ENCODE measurements at regions not wholly inside any gene's neighbourhood (a gene's known extent, or its start where the extent isn't known, plus 50 kb on each side); places are given as distances from the start of the nearest gene placed in this dataset.

GRCh38 chr4:84167564-84167963 is 331.5 kb downstream of the NKX6-1 start:
- H3K4me1 ChIP-seq (replicated peaks in 1 of 2; ENCODE audit: control insufficient read depth in 2 of 2, insufficient read depth in 2 of 2, low read length in 2 of 2), result no peaks in the 10 kb centered on the region
- in situ Hi-C loops (cut with MboI), result no loop called here
- H3K27me3 ChIP-seq (ENCODE audit: control insufficient read depth in 2 of 2, insufficient read depth in 2 of 2, low read length in 2 of 2), result no peaks in the 10 kb centered on the region
- DNase-seq (ENCODE audit: extremely low read depth in 1 of 4, low spot score in 3 of 4) (peak in 2 of 4 experiments; percentile 10 to 18), ATAC-seq (peak; percentile 83), FAIRE-seq (peak; percentile 73)
- no peaks in the 10 kb centered on the region for H3K9me1 ChIP-seq (ENCODE audit: control insufficient read depth, insufficient read depth, low read length)
- intact Hi-C loops (cut with micrococcal nuclease), result no loop called here
- H4K20me1 ChIP-seq (replicated peaks; ENCODE audit: control insufficient read depth, insufficient read depth, low read length), result no peaks in the 10 kb centered on the region; the same call in 1 of the 2 replicates
- no peak overlapping the region for H3K9ac ChIP-seq (ENCODE audit: insufficient read depth in 1 of 2, low read depth in 2 of 2, low read length in 2 of 2)
- ChIA-PET CTCF (ENCODE audit: low intra/inter-chr PET ratio) (no interaction called here), POLR2A (no interaction called here)
- H3K4me3 ChIP-seq, result no peak overlapping the region
- 0% methylated on average over 4 of the region's 4 CpGs for WGBS (ENCODE audit: insufficient coverage, low coverage, missing lambda C conversion rate)
- no peaks in the 10 kb centered on the region for H3K9me3 ChIP-seq (replicated peaks; ENCODE audit: control insufficient read depth, insufficient read depth, low read depth, low read length)
- H3K79me2 ChIP-seq (ENCODE audit: control insufficient read depth, insufficient read depth, low read length), result no peaks in the 10 kb centered on the region
- no TSS peak for BruUV-seq (replicated peaks)
- no peak overlapping the region for H3K27ac ChIP-seq (ENCODE audit: extremely low read depth, low read depth, low read length)
- no peaks in the 10 kb centered on the region for H3K36me3 ChIP-seq (ENCODE audit: control insufficient read depth, insufficient read depth, low read length)
- no peak overlapping the region for H2AFZ ChIP-seq (ENCODE audit: low read depth, low read length)
- H3K4me2 ChIP-seq (ENCODE audit: insufficient read depth, low read length), result no peak overlapping the region
- 0 out of 2 replicates have a peak, but pooled peaks have one; percentile 51 for TF ChIP-seq ZBTB17 (CRISPR knock-in tag; IDR thresholded peaks at IDR 0.05)
- TF ChIP-seq ZFP1 (CRISPR knock-in tag; IDR thresholded peaks at IDR 0.05), result no peak
- TF ChIP-seq ATF7 (IDR thresholded peaks at IDR 0.05), result no peak
- TF ChIP-seq CTCF (IDR thresholded peaks at IDR 0.05 in 2 of 3, conservative IDR thresholded peaks at IDR 0.05 in 1 of 3; ENCODE audit: insufficient read depth in 2 of 3, low read depth in 1 of 3, low read length in 3 of 3), result peak; percentile 29 to 74 (median 43); a peak in 4 of 6 replicates
- TF ChIP-seq RNF2 (IDR thresholded peaks at IDR 0.05), result no peak
- peak in 1 of 2 experiments; percentile 8; a peak in 1 of 4 replicates for TF ChIP-seq RAD21 (CRISPR knock-in tag; conservative IDR thresholded peaks at IDR 0.05 in 1 of 2, IDR thresholded peaks at IDR 0.05 in 1 of 2)
- TF ChIP-seq HES1 (IDR thresholded peaks at IDR 0.05; ENCODE audit: low read depth), result no peak
- TF ChIP-seq ZSCAN32 (CRISPR knock-in tag; IDR thresholded peaks at IDR 0.05), result no peak

Data from K562 (cell line).